Epithelial cell of esophagus (primary cell): ENCODE measurements at regions not wholly inside any gene's neighbourhood (a gene's known extent, or its start where the extent isn't known, plus 50 kb on each side); places are given as distances from the start of the nearest gene placed in this dataset.

Source experiments
- DNase-seq: peaks from one replicate; pipeline ENCODE4 v3.0.0; 2010; ENCODE audit warnings: low read depth
- H3K4me3 ChIP-seq: 2 replicates; pipeline ENCODE4 v1.5.1; 2011; ENCODE audit warnings: mild to moderate bottlenecking, low read length, control low read depth
- CTCF ChIP-seq: IDR thresholded peaks from 2 replicates; pipeline ENCODE4 v1.5.1; 2011; ENCODE audit warnings: low read depth, mild to moderate bottlenecking, low read length, control low read depth, inconsistent platforms; ENCODE audit not compliant: insufficient read depth; ENCODE audit errors: missing control alignments

GRCh38 chr7:46930366-46930765 is 651.5 kb downstream of the TNS3 start:
- no peak for TF ChIP-seq CTCF
- DNase-seq: peak; percentile 95
- no peak overlapping the region for H3K4me3 ChIP-seq

- no peak for DNase-seq
- no peak for TF ChIP-seq CTCF
Measured at GRCh38 chr7:46929359-46929758, 652.6 kb downstream of the TNS3 start.

GRCh38 chr7:46928719-46929118 is 653.2 kb downstream of the TNS3 start:
- no peak for TF ChIP-seq CTCF
- no peak overlapping the region for H3K4me3 ChIP-seq
- DNase-seq: no peak

More at GRCh38 chr7:46929359-46929758, 652.6 kb downstream of the TNS3 start:
- no peak overlapping the region for H3K4me3 ChIP-seq

- TF ChIP-seq CTCF: no peak
- DNase-seq: peak; percentile 61
- H3K4me3 ChIP-seq: no peak overlapping the region
Measured at GRCh38 chr7:46927131-46927810, 654.6 kb downstream of the TNS3 start.

- no peak for TF ChIP-seq CTCF
- no peak for DNase-seq
- H3K4me3 ChIP-seq: no peak overlapping the region
Measured at GRCh38 chr7:46916581-46916980, 665.3 kb downstream of the TNS3 start.

- no peak overlapping the region for H3K4me3 ChIP-seq
- TF ChIP-seq CTCF: no peak
- DNase-seq: no peak
Measured at GRCh38 chr7:46912692-46913091, 669.2 kb downstream of the TNS3 start.

GRCh38 chr7:46909601-46910051 is 672.3 kb downstream of the TNS3 start:
- no peak for TF ChIP-seq CTCF
- H3K4me3 ChIP-seq: no peak overlapping the region
- DNase-seq: peak; percentile 82
